ENCODE measurements at regions not wholly inside any gene's neighbourhood (a gene's known extent, or its start where the extent isn't known, plus 50 kb on each side); places are given as distances from the start of the nearest gene placed in this dataset.

DNA sequence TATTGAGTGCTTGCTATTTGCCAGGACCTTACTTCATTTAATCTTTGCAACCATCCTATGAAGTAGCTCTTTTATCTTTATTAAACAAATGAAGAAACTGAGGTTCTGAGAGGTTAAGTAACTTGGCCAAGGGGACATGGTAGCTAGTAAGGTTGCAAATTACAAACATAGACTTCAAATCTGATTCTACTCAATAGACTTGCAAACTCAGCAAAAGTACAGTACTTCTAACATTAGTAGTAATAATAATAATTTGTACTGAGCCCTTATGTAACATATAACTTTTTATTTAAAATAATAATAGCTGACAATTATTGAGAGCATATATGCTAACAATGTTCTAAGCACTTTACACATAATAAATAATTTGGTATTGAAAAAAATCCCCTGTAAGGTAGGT lies 255.7 kb upstream of the ATP5MC3 start:
- Histone ChIP-seq H3K4me2 (ENCODE audit: insufficient read depth, low read length) (no peak overlapping the region), H3K9ac (replicated peaks; ENCODE audit: extremely low read depth, insufficient read depth, low read length) (no peak overlapping the region), H3K79me2 (ENCODE audit: control insufficient read depth, insufficient read depth, low read length) (no peaks in the 10 kb centered on the region), H3K9me1 (replicated peaks; ENCODE audit: control insufficient read depth, extremely low read depth, insufficient read depth, low read length) (no peaks in the 10 kb centered on the region), H3K36me3 (ENCODE audit: control insufficient read depth in 2 of 2, extremely low read depth in 1 of 2, insufficient read depth in 2 of 2, low read length in 2 of 2) (no peaks in the 10 kb centered on the region), H3K4me1 (ENCODE audit: control insufficient read depth, extremely low read depth, insufficient read depth, low read length) (no peaks in the 10 kb centered on the region), H3K9me3 (replicated peaks; ENCODE audit: control insufficient read depth, insufficient read depth, low read length) (no peaks in the 10 kb centered on the region), H3K27ac (ENCODE audit: insufficient read depth, low read depth, low read length) (no peak overlapping the region), H2AFZ (ENCODE audit: low read depth, low read length) (no peak overlapping the region), H4K20me1 (replicated peaks; ENCODE audit: control insufficient read depth, extremely low read depth, insufficient read depth, low read length) (no peaks in the 10 kb centered on the region), H3K27me3 (ENCODE audit: control insufficient read depth in 2 of 2, insufficient read depth in 2 of 2, low read length in 2 of 2) (no peaks in the 10 kb centered on the region), H3K4me3 (replicated peaks in 1 of 3; ENCODE audit: insufficient read depth in 1 of 3, low read depth in 1 of 3, low read length in 3 of 3) (no peak overlapping the region)
- DNase-seq (ENCODE audit: low read depth, low spot score) = no peak
- TF ChIP-seq GATA2 (IDR thresholded peaks at IDR 0.05; ENCODE audit: insufficient read depth, insufficient read length, low read depth, low read length) (no peak), POLR2AphosphoS5 (IDR thresholded peaks at IDR 0.05; ENCODE audit: insufficient read depth, low read depth, low read length) (no peak), FOS (IDR thresholded peaks at IDR 0.05; ENCODE audit: borderline replicate concordance, insufficient read depth, low read length) (no peak), CTCF (IDR thresholded peaks at IDR 0.05; ENCODE audit: extremely low read depth in 1 of 2, insufficient read depth in 1 of 2, low read depth in 1 of 2, low read length in 2 of 2) (no peak)
- dilution Hi-C loops (cut with MboI; ENCODE audit: extremely low pct_ligation_motif_present, low sequenced_read_pairs) (no loop called here), intact Hi-C loops (cut with micrococcal nuclease) (no loop called here)
- FAIRE-seq = no peak
- ChIA-PET CTCF (no interaction called here), POLR2A (no interaction called here)
- no TSS peak for BruUV-seq (replicated peaks)

GRCh38 chr2:175436076-175436475 lies 254.6 kb upstream of the ATP5MC3 start:
- ChIA-PET CTCF (no interaction called here), POLR2A (no interaction called here)
- Histone ChIP-seq H3K27ac (ENCODE audit: insufficient read depth, low read depth, low read length) (no peak overlapping the region), H4K20me1 (replicated peaks; ENCODE audit: control insufficient read depth, extremely low read depth, insufficient read depth, low read length) (no peaks in the 10 kb centered on the region), H2AFZ (ENCODE audit: low read depth, low read length) (no peak overlapping the region), H3K9me1 (replicated peaks; ENCODE audit: control insufficient read depth, extremely low read depth, insufficient read depth, low read length) (no peaks in the 10 kb centered on the region), H3K79me2 (ENCODE audit: control insufficient read depth, insufficient read depth, low read length) (no peaks in the 10 kb centered on the region), H3K27me3 (ENCODE audit: control insufficient read depth in 2 of 2, insufficient read depth in 2 of 2, low read length in 2 of 2) (no peaks in the 10 kb centered on the region), H3K4me3 (replicated peaks in 1 of 3; ENCODE audit: insufficient read depth in 1 of 3, low read depth in 1 of 3, low read length in 3 of 3) (no peak overlapping the region), H3K9me3 (replicated peaks; ENCODE audit: control insufficient read depth, insufficient read depth, low read length) (no peaks in the 10 kb centered on the region), H3K4me1 (ENCODE audit: control insufficient read depth, extremely low read depth, insufficient read depth, low read length) (no peaks in the 10 kb centered on the region), H3K36me3 (ENCODE audit: control insufficient read depth in 2 of 2, extremely low read depth in 1 of 2, insufficient read depth in 2 of 2, low read length in 2 of 2) (no peaks in the 10 kb centered on the region), H3K9ac (replicated peaks; ENCODE audit: extremely low read depth, insufficient read depth, low read length) (no peak overlapping the region), H3K4me2 (ENCODE audit: insufficient read depth, low read length) (no peak overlapping the region)
- DNase-seq (ENCODE audit: low read depth, low spot score) = no peak
- TF ChIP-seq CTCF (IDR thresholded peaks at IDR 0.05; ENCODE audit: extremely low read depth in 1 of 2, insufficient read depth in 1 of 2, low read depth in 1 of 2, low read length in 2 of 2) (no peak), JUN (IDR thresholded peaks at IDR 0.05; ENCODE audit: borderline replicate concordance, insufficient read depth, insufficient read length, low read depth) (no peak), MYC (IDR thresholded peaks at IDR 0.05; ENCODE audit: low read depth, low read length) (no peak), POLR2AphosphoS5 (IDR thresholded peaks at IDR 0.05; ENCODE audit: insufficient read depth, low read depth, low read length) (no peak), FOS (IDR thresholded peaks at IDR 0.05; ENCODE audit: borderline replicate concordance, insufficient read depth, low read length) (no peak), GATA2 (IDR thresholded peaks at IDR 0.05; ENCODE audit: insufficient read depth, insufficient read length, low read depth, low read length) (no peak), MAX (IDR thresholded peaks at IDR 0.05; ENCODE audit: insufficient read depth, insufficient read length) (no peak), EZH2 (IDR thresholded peaks at IDR 0.05; ENCODE audit: borderline replicate concordance, low read depth, low read length, severe bottlenecking) (no peak), POLR2A (IDR thresholded peaks at IDR 0.05; ENCODE audit: low read depth, low read length) (no peak)
- dilution Hi-C loops (cut with MboI; ENCODE audit: extremely low pct_ligation_motif_present, low sequenced_read_pairs) = no loop called here
- intact Hi-C loops (cut with micrococcal nuclease) = no loop called here
- no peak for FAIRE-seq
- BruUV-seq (replicated peaks) = no TSS peak

All from endothelial cell of umbilical vein (primary cell).